ENCODE measurements at regions not wholly inside any gene's neighbourhood (a gene's known extent, or its start where the extent isn't known, plus 50 kb on each side); places are given as distances from the start of the nearest gene placed in this dataset.

DNA sequence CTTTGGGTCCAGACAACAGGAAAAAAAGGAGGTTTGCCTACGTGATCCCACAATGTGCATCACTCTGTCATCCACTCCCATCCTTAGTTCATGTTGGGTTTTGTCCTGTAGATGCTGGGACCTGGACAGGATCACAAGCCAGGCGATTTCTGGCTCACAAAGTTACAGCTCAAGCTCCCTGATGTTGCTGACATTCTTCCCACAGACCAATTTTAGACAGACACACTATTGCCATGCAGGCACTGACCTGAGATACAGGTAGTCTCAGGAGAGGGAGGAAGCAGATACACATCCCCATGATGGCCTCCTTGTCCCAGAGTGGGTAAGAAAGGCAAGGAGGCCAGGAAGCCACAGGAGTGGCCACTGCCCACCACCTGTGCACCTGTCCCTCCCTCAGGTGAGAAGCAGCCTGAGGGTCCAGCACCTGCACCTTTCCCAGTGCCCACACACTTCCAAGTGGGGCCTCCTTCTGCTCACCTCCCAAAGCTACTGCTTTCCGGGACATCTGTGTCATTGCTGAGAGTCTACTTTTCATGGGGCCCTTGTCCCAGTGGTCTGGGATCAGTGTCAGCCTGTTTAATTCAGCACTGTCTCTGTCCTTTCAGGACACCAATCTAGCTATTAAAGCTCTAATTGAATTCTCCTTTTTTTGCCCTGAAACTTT is 52.0 kb upstream of the TOP3B start:
- H3K4me1 ChIP-seq (ENCODE audit: low read depth, poor library complexity, severe bottlenecking): peaks cover 16% of the 10 kb centered on the region
- H3K9ac ChIP-seq: no peak overlapping the region
- TF ChIP-seq, protein P1, sequence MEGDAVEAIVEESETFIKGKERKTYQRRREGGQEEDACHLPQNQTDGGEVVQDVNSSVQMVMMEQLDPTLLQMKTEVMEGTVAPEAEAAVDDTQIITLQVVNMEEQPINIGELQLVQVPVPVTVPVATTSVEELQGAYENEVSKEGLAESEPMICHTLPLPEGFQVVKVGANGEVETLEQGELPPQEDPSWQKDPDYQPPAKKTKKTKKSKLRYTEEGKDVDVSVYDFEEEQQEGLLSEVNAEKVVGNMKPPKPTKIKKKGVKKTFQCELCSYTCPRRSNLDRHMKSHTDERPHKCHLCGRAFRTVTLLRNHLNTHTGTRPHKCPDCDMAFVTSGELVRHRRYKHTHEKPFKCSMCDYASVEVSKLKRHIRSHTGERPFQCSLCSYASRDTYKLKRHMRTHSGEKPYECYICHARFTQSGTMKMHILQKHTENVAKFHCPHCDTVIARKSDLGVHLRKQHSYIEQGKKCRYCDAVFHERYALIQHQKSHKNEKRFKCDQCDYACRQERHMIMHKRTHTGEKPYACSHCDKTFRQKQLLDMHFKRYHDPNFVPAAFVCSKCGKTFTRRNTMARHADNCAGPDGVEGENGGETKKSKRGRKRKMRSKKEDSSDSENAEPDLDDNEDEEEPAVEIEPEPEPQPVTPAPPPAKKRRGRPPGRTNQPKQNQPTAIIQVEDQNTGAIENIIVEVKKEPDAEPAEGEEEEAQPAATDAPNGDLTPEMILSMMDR (conservative IDR thresholded peaks at IDR 0.05; ENCODE audit: low read depth, low read length): no peak
- no peaks in the 10 kb centered on the region for H3K79me2 ChIP-seq (ENCODE audit: insufficient read depth, low read depth)
- no peaks in the 10 kb centered on the region for H3K36me3 ChIP-seq (ENCODE audit: insufficient read depth)
- no peaks in the 10 kb centered on the region for H4K20me1 ChIP-seq (ENCODE audit: insufficient read depth)
- H3K4me2 ChIP-seq: no peak overlapping the region
- H2AFZ ChIP-seq (ENCODE audit: low read depth): no peak overlapping the region
- no peaks in the 10 kb centered on the region for H3K27me3 ChIP-seq (ENCODE audit: insufficient read depth, low read depth)
- H3K4me3 ChIP-seq (IDR thresholded peaks at IDR 0.05; ENCODE audit: insufficient read depth, low read depth, low read length): no peak overlapping the region
- no peak overlapping the region for H3K27ac ChIP-seq

DNA sequence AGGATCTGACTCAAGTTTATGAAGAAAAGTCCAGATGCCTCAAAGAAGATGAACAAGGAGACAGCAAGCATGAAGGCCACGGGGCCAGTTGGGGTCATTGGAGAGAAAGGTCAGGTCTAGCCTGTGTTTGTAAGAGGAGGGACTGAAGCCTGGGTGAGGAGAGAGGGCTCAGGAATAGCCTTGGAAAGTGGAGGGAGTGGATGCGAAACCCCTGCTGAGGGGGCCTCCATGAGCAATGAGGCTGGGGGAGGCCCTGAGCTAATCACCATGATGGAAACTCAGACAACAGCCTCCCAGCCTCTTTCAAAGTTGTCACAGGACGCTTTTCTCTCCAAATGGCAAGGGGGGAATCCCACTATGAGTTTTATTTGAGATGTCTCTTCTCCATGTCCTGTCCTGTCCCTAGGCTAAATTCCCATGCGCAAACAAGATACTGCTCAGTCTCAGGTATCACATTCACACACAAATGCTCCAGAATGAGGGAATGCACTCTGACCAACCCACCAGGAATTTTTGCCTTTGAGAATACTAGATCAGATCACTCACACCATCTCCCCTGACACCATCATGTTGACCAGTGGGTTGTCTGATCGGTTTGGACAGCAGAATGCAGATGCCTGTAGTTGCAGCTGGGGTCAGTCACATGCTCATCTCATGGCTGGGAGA is 51.3 kb upstream of the TOP3B start:
- H3K27ac ChIP-seq: no peak overlapping the region
- H4K20me1 ChIP-seq (ENCODE audit: insufficient read depth): no peaks in the 10 kb centered on the region
- H3K4me2 ChIP-seq: no peak overlapping the region
- no peak overlapping the region for H2AFZ ChIP-seq (ENCODE audit: low read depth)
- no peak overlapping the region for H3K4me3 ChIP-seq (IDR thresholded peaks at IDR 0.05; ENCODE audit: insufficient read depth, low read depth, low read length)
- peaks cover 16% of the 10 kb centered on the region for H3K4me1 ChIP-seq (ENCODE audit: low read depth, poor library complexity, severe bottlenecking)
- H3K36me3 ChIP-seq (ENCODE audit: insufficient read depth): no peaks in the 10 kb centered on the region
- H3K9ac ChIP-seq: no peak overlapping the region
- no peaks in the 10 kb centered on the region for H3K79me2 ChIP-seq (ENCODE audit: insufficient read depth, low read depth)
- H3K27me3 ChIP-seq (ENCODE audit: insufficient read depth, low read depth): no peaks in the 10 kb centered on the region
- TF ChIP-seq, protein P1 (conservative IDR thresholded peaks at IDR 0.05; ENCODE audit: low read depth, low read length): no peak

DNA sequence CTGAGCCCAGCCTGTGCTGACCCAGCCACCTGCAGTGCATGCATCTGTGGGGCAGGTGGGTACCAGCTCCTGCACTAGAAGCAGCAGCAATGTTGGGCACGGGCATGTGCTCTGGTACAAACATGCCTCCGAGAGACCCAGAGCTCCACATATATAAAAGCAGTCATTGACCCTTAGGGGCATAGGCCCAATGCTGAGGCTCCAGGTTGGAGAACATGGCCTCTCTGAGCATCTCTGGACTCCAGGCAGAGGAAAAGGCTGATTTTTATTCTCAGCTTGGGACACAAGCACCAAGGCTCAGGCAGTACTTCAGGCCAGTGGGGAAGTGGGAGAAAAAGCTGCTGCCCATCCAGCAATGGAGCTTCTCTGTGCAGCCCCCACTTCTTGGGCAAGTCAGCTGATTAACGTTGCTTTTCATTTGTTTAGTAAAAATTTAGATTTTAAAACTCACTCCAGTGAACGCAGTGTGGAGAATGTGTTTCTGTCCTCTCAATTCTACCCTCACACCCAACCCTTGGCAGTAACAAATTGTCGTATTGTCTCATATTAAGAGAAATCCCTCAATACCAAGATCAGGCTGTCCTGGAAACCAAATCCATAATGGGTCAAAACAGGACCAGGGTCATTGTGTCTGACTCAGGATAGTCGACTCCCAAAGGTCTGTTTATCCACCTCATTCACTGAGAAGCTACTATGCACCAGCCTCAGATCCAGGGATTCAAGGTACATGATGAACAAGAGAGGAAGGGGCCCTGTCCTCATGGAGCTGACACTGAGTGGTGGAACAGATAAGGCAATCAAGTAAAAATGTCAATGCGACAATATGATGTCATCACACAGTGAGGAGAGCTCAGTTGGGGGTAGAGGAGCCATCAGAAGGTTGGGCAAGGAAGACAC is 50.6 kb upstream of the TOP3B start:
- TF ChIP-seq, protein P1 (conservative IDR thresholded peaks at IDR 0.05; ENCODE audit: low read depth, low read length): no peak
- H3K27me3 ChIP-seq (ENCODE audit: insufficient read depth, low read depth): no peaks in the 10 kb centered on the region
- no peak overlapping the region for H3K9ac ChIP-seq
- no peak overlapping the region for H3K4me3 ChIP-seq (IDR thresholded peaks at IDR 0.05; ENCODE audit: insufficient read depth, low read depth, low read length)
- H4K20me1 ChIP-seq (ENCODE audit: insufficient read depth): no peaks in the 10 kb centered on the region
- H3K4me2 ChIP-seq: no peak overlapping the region
- H3K79me2 ChIP-seq (ENCODE audit: insufficient read depth, low read depth): no peaks in the 10 kb centered on the region
- peaks cover 16% of the 10 kb centered on the region for H3K4me1 ChIP-seq (ENCODE audit: low read depth, poor library complexity, severe bottlenecking)
- H3K36me3 ChIP-seq (ENCODE audit: insufficient read depth): no peaks in the 10 kb centered on the region
- no peak overlapping the region for H3K27ac ChIP-seq
- no peak overlapping the region for H2AFZ ChIP-seq (ENCODE audit: low read depth)

DNA sequence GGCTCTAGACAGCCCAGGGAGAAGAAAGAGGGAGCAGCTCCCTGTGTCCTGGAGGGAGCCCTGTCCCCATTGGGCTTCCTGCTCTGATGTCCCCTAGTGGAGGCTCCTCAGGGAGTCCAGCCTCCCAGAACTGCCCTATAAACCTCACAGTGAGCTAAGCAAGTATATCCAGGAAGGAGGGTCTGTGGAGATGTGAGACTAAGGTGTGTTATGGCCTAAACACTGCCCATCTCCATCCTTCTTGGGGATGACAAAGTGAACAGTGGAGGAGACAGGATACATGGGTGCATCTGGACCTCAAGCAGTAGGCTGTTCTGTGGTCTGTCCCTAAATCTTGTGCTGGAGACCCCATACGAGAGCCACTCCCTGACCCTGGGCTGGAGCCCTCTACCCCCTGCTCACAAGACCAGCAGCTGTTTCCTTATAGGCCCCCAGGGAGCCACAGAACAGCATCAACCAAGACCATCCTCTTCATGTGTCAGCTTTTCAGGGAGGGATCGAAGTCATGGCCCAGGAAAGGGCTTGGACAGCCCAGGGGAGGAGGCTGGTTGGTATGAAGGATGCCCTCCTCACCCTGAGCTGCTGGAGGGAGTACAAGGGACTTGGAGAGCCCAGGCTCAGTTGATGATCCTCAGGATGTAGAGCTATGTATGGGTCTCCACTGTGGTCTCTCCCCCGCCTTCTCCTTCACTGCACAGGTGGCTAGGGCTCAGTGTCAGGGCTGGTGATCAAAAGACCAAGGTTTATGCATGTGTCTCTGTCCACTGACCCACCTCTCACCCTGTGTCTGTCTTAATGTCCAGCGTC is 49.7 kb upstream of the TOP3B start:
- peaks cover 10% of the 10 kb centered on the region for H3K4me1 ChIP-seq (ENCODE audit: low read depth, poor library complexity, severe bottlenecking)
- no peak overlapping the region for H2AFZ ChIP-seq (ENCODE audit: low read depth)
- H3K4me3 ChIP-seq (IDR thresholded peaks at IDR 0.05; ENCODE audit: insufficient read depth, low read depth, low read length): no peak overlapping the region
- no peaks in the 10 kb centered on the region for H3K27me3 ChIP-seq (ENCODE audit: insufficient read depth, low read depth)
- H4K20me1 ChIP-seq (ENCODE audit: insufficient read depth): no peaks in the 10 kb centered on the region
- no peaks in the 10 kb centered on the region for H3K36me3 ChIP-seq (ENCODE audit: insufficient read depth)
- H3K27ac ChIP-seq: no peak overlapping the region
- no peak overlapping the region for H3K4me2 ChIP-seq
- no peak overlapping the region for H3K9ac ChIP-seq
- TF ChIP-seq, protein P1 (conservative IDR thresholded peaks at IDR 0.05; ENCODE audit: low read depth, low read length): no peak
- H3K79me2 ChIP-seq (ENCODE audit: insufficient read depth, low read depth): no peaks in the 10 kb centered on the region
